Stimulated activated CD8-positive, alpha-beta memory T cell treated with anti-CD3 and anti-CD28 coated beads, Interleukin-12 subunit alpha, Interleukin-12 subunit beta, amount 100 ng/mL, for 1 hour (primary cell): ENCODE measurements at regions not wholly inside any gene's neighbourhood (a gene's known extent, or its start where the extent isn't known, plus 50 kb on each side); places are given as distances from the start of the nearest gene placed in this dataset.
A peak's percentile ranks its signal among the peaks of the same experiment; 100 is the strongest.

ENCODE experiments used
- DNase-seq: peaks from one replicate; pipeline ENCODE4 v3.0.0-alpha.2; 2020; ENCODE audit warnings: low read depth

DNA sequence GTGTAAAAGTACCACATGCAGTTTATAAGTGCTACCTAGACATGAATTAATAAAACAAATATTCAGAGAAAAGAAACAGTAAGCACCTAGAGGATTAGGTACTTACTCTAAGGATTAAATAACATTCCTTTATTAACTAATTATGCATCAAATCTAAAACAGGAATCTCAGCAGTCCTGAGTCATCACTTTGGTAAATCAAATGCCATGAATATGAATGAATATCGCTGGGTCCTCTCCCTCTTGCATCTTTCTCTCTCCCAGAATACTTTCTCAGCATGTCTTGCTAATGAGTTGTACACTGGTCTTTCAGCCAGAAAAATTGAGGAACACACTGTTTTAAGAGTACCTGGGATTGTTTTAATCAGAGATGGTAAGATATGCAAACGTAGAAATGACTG, 225.5 kb upstream of the NFE2L3 start:
- DNase-seq, result no peak

DNA sequence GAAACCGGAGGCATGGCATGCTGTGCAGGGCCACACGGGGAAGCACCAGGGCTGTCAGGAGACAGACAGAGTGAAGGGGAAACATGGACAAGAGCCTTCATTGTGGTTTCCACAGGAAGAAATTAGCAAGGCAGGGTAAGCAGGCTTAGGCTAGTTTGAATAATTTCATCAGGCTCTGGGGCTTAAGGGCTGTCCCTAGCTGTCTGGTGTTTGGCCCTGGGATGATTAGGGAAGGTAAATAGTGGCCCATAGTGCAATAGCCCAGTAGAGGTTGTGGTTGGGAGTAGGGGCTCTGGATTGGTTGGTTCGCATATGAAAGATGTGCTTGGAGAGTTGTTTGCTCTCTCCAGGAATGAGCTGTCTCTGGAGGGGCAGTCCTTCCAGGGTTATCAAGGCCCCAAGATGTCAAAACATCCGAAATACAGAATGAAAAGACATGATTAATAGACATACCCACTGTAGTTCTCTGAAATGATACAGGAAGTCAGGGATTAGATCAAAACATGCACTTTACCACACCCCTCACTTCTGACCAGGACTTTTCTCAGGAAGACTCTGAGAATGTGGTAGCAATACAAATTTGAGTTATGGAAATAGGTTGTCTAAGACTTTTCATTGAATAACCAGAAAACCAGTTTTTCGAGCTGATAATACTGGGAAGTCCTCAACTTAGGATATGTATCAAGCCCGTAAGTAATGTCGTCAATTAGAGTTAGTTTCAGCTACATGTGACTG, 224.9 kb upstream of the NFE2L3 start:
- DNase-seq, result no peak

- no peak for DNase-seq
Observed at GRCh38 chr7:25927626-25927978, 224.4 kb upstream of the NFE2L3 start.

DNA sequence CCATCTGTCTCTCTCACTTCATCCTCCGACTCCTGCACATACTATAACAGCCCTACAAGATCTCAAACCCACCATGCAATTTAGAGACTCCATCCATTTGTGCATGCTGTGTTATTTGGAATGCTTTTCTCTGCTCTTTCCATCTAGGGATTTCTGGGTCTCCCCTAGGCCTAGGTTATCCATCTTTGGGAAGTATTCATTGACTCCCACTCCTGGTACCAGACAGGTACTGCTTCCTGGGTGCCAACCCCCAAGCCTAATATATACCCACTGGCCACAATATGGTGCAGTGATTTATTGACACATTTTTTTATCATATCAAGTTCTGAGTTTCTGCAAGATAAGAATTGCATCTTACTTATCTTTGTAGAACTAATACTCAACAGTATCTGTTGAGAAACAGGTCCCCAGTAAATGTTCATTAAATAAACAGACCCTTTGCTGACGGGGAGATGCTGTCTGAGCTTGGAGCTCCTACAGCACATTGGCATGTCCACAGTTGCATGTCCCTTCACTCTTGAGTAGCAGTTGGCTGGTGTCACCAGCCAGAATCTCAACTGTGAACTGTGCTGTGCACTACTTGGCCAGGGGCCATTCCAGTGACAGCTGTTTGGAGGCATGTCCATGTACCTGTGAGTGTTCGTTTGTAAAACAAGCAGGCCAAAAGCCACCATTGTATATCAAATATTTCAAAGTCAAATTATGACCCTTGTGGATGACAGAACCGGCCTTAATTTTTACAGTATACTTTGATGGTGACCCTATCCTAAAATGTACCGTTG, 223.3 kb upstream of the NFE2L3 start:
- no peak for DNase-seq

DNA sequence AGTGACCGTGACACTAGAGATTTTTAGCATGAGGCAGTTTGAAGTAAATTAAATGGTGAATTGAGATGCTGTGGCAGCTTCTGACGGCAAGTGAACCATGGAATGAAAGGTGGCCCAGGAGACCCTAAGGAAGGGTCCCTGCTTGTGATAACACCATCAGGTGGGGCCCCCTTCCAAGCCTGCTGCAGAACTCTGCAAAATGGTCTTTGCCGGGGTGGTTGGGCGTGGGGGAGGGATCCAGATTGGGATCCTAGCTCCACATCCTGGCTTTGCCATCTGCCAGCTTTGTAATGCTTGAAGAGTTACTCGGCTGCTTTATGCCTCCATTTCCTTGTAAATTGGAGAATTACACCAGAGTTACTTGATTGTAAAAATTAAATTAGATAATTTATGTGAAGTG, 222.6 kb upstream of the NFE2L3 start:
- DNase-seq, result no peak

DNA sequence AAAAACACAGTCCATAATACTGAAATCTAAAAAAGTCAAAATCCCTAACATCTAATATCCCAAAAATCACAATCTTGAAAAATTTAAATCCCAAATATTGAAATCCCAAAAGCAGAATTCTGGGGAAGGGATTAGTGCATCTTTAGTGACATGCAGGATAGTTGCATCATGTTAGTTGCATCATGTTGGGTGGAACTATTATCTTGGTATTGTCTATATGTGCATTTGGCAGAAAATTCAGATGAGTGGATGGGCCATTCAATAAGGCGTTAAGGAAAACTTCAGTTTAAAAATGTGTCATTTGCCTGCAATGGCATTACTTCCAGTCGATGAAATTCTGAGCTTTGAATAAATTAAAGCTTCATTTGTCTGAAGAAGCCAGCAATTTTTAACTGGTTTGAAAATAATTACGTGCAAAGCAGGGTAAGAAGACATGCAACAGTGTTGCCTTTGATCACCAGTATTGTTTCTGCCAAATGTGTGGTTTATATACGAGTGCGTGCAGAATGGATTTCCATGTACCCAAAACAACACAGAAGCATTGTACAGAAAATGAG, 221.4 kb upstream of the NFE2L3 start:
- no peak for DNase-seq

GRCh38 chr7:25931156-25931555, 220.8 kb upstream of the NFE2L3 start:
- DNase-seq, result no peak

GRCh38 chr7:25933921-25934320, 218.1 kb upstream of the NFE2L3 start:
- DNase-seq, result no peak

DNA sequence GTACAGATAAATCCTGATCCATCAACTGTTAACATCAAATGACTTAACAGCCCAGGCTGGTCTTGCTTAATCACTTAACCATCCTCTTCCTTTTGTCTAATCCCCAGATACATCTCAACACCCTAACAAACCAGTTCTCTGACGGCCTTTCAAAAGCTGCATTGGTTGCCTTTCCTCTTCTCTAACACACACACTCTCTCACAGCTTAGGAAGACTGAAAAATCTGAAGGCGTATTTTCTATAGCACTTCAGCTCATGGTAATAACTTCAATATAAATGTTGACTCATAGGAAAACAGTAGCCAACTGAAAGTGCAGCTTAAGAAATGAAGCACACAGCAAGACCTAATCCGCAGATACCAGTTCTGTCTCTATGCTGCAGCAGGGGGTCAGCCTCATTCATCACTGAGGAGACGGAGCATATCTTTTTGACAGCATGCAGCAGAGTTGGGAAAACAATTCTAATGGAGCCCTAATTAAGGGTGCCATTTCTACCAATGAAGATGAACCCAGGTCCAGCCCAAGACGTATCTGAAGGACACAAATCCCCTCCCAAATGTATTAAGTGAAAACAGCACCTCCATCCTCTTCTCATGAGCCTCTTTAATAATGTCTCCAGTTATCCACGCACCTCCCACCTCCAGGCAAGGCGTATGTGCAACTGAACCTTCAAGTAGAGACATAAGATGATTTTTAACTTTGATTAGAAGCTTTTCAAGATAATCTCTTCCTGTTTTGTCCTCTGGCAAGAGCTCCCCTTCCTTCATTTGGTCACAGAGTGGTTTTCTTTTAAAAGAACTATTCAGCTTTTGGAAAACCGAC, 211.7 kb upstream of the NFE2L3 start:
- no peak for DNase-seq

GRCh38 chr7:25944777-25945515, 207.1 kb upstream of the NFE2L3 start:
- no peak for DNase-seq

- no peak for DNase-seq
Observed at GRCh38 chr7:25945608-25946007, 206.4 kb upstream of the NFE2L3 start.

DNA sequence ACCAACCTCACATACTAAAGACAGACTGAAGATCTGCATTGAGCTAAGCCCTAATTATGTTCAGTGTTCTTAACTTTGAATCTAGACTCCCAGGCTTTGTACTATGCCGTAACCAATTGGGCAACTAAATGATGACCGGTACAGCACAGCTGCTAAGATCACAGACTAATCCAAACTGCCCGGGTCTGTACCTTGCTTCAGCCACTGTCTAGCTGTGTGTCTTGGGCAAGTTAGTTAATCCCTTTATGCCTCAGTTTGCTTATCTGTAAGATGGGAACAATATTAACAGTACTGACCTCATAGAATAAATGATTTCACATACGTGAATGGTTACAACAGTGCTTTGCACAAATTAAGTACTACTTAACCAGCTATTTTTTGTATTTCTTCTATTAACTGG, 205.8 kb upstream of the NFE2L3 start:
- no peak for DNase-seq

DNA sequence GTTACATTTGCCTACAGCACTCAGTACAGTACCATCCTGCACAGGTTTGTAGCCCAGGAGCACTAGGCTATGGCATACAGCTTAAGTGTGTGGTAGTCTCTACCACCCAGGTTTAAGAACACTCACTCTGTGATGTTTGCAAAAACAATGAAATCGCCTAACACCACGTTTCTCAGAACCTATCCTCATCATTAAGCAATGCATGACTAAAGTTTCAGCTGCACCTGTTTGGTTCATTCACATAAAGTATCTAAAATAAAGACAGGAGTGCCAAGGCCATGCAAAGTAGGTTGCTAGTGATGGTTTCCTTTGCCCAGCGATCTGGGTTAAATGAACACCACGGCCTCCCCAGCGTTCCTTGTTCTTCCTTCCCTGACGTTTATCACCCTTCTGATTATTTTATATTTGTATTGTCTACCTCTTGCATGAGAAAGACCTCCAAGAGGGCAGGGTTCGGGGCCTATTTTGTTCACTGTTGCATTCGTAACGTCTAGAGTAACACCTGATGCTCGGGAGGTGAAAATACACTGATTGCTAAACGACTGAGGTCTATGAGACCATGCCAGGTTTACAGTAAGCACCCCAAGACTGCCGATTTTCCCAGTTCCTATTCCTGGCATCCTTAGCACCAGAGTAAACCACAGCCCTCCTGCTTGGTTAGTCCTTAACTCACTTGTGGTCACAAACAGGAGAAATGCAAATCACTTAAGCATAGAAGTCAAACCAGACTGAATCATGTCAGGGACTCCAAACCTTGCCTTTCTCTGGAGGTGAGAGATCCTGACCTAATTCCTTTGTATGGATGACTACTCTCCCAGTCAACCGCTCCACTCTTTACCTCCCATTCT, 204.1 kb upstream of the NFE2L3 start:
- DNase-seq, result no peak

GRCh38 chr7:25949736-25950487, 202.1 kb upstream of the NFE2L3 start:
- DNase-seq, result no peak

DNA sequence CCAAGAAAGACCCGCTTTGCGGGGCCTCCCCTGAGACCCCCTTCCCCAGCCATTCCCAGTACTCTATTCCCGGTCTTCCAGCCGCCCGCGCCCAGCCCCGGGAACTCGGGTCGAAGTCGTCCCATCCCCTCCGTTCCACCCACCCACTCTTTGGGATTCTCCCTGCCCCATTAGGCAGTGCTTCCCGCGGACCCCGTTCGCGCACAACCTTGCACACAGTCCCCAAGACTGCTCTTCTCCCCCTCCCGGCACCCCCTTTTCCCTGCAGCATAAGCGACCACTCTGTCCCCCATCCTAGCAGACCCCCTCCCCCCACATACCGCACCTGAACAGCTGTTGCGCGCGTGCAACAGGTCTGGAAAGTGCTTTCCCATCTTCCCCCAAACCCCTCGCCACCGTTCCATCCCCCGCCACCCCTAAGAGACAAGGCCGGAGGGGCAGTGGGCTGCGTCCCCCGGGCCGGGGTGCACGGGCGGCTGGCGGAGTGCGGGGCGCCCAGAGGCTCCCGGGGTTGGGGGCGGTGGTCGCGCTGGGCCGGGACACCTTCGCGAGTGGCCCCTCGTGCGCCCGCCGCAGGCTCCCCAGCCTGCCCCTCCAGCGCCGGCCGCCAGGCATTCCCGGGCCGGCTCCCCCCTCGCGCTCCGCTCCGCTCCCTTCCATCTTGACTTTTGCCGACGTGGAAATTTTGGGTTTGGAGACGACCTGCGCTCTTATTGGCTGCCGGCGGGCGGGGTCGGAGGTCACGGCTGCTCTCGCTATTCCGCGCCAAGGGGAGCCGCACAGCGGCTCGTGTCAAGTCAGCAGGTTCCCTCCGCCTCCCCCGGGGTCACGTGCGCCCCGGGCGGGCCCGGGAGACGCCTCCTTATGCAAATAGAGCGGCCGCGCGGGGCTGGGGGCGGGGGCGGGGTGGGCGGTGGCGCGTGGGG, 201.2 kb upstream of the NFE2L3 start:
- DNase-seq, result peak; percentile 72

- peak; percentile 13 for DNase-seq
Observed at GRCh38 chr7:25951414-25952260, 200.4 kb upstream of the NFE2L3 start.

DNA sequence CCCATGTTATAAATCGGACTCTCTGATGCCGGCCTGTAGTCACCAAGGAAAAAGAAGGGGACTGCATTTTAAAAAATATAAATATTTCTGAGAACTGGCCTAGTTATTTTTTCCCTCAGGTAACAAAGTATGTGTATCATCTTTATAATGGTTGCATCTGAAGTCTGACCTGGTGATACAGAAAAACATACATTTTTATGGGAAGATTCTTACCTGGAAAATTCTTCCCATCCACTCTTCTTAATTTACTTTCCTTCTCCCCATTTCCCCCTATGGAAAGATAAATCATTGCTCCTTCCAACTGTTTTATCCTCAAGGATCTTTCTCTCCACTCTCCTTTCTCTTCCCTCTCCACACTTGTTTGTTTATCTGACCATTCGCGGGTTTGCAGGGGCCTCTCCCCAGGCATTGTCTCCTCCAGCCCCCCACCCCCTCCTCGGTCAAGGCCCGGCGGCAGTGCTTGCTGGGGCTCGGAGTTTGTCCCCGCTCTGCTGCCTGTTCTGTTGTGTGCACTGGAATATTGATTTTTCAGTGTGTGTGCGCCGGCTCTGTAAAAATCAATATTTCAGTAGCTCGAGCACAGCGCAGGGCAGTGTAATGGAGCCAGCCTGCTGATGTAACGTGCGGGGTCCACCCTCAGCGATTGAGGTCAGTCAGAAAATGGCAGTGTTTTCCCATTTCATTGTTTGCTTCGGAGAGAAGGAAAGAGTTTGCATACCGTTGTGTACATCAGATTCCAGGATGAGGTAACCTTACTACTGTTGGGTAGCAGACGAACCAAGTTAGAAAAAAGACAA, 199.5 kb upstream of the NFE2L3 start:
- no peak for DNase-seq
